ENCODE measurements at regions not wholly inside any gene's neighbourhood (a gene's known extent, or its start where the extent isn't known, plus 50 kb on each side); places are given as distances from the start of the nearest gene placed in this dataset.

DNA sequence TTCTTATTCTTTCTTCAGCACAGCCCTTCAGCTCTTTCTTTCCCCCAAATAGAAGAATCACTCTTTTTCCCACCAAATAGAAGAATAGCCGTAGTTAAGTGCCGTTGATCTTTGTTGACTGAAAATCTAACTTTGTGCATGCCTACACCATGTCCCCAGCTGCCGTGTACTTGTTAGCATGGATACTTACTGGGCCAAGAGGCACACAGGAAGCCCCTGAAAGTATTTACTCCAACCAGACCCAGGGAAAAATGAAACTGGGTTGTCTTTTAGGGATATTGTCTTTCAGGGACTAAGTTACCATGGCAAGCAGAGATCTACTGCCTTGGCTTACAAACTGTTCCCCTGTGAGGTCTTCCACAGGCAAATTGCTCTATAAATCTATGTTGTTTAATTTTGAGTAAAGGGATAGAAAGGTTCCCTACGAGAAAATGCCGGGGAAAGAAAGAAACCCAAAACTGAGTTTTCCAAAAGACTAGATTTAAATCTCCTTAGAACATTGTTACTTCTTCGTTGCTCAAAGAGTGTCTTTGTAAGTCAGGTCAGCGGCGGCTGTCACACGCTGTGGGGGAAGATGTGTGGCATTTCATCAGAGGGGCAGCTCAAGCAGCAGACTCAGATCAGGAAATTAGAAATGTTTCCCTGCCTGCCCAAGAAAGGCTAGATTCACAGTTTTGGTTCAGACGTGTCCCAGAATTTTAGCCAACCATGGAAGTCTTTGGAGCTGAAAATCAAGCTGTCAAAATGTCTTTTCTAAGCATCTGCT is 152.7 kb upstream of the PRNP start:
- no peak overlapping the region for H3K9ac ChIP-seq (ENCODE audit: extremely low read depth, insufficient read length, low read length)
- no peak overlapping the region for H2BK5ac ChIP-seq (ENCODE audit: insufficient read length, low read length)
- no peak overlapping the region for H3K14ac ChIP-seq (ENCODE audit: insufficient read depth, low read length)
- peaks cover 6% of the 10 kb centered on the region for H3K27me3 Mint-ChIP-seq (ENCODE audit: low read depth)
- no peak overlapping the region for H3K4me2 ChIP-seq (ENCODE audit: insufficient read depth, insufficient read length, low read length)
- no peaks in the 10 kb centered on the region for H3K27me3 ChIP-seq (ENCODE audit: insufficient read depth, low read length)
- H3K9me3 ChIP-seq (ENCODE audit: control insufficient read depth, low read depth, low read length) = no peaks in the 10 kb centered on the region
- no peak overlapping the region for H3K56ac ChIP-seq (ENCODE audit: insufficient read length, low read depth, low read length)
- H4K91ac ChIP-seq (ENCODE audit: insufficient read length, low read depth, low read length) = no peak overlapping the region
- no peak overlapping the region for H3K23ac ChIP-seq (ENCODE audit: insufficient read length, low read depth, low read length)
- H3K4me3 Mint-ChIP-seq = no peak overlapping the region
- no peak overlapping the region for H2BK20ac ChIP-seq (ENCODE audit: low read depth, low read length, poor library complexity, severe bottlenecking)
- no peak overlapping the region for H3T11ph ChIP-seq (ENCODE audit: low read length)
- H3K9me3 Mint-ChIP-seq = no peaks in the 10 kb centered on the region; a peak in 3 of 5 replicates
- no peak overlapping the region for H3K27ac Mint-ChIP-seq
- no peak overlapping the region for H2AK5ac ChIP-seq (ENCODE audit: insufficient read length, low read length)
- no peak for DNase-seq
- H2BK12ac ChIP-seq (ENCODE audit: insufficient read length, low read depth, low read length) = no peak overlapping the region
- H3K4me1 ChIP-seq (ENCODE audit: insufficient read depth, low read length) = no peaks in the 10 kb centered on the region
- no peaks in the 10 kb centered on the region for H3K4me1 Mint-ChIP-seq
- no peaks in the 10 kb centered on the region for H4K20me1 ChIP-seq (ENCODE audit: control insufficient read depth, insufficient read depth, insufficient read length)
- H2AFZ ChIP-seq (ENCODE audit: low read length) = no peak overlapping the region
- no CpG with 5 or more reads among the region's 10 CpGs for WGBS (ENCODE audit: extremely low coverage, insufficient read length, low lambda C conversion rate)
- no peak overlapping the region for H3K18ac ChIP-seq (ENCODE audit: insufficient read length, low read depth, low read length)
- no peak overlapping the region for H2BK15ac ChIP-seq (ENCODE audit: low read depth, low read length)
- H3K36me3 Mint-ChIP-seq (ENCODE audit: insufficient read depth in 1 of 3, low read depth in 3 of 3) = no peaks in the 10 kb centered on the region
- no peak overlapping the region for H3K4ac ChIP-seq (ENCODE audit: low read depth, low read length)
- H3K79me1 ChIP-seq (ENCODE audit: insufficient read depth, low read depth, low read length, poor library complexity, severe bottlenecking) = no peaks in the 10 kb centered on the region
- no peak overlapping the region for H4K8ac ChIP-seq (replicated peaks; ENCODE audit: insufficient read length, low read depth, low read length)
- H4K5ac ChIP-seq (ENCODE audit: insufficient read length, low read depth, low read length) = no peak overlapping the region
- TF ChIP-seq, protein P1, sequence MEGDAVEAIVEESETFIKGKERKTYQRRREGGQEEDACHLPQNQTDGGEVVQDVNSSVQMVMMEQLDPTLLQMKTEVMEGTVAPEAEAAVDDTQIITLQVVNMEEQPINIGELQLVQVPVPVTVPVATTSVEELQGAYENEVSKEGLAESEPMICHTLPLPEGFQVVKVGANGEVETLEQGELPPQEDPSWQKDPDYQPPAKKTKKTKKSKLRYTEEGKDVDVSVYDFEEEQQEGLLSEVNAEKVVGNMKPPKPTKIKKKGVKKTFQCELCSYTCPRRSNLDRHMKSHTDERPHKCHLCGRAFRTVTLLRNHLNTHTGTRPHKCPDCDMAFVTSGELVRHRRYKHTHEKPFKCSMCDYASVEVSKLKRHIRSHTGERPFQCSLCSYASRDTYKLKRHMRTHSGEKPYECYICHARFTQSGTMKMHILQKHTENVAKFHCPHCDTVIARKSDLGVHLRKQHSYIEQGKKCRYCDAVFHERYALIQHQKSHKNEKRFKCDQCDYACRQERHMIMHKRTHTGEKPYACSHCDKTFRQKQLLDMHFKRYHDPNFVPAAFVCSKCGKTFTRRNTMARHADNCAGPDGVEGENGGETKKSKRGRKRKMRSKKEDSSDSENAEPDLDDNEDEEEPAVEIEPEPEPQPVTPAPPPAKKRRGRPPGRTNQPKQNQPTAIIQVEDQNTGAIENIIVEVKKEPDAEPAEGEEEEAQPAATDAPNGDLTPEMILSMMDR (conservative IDR thresholded peaks at IDR 0.05) = no peak
- H2BK120ac ChIP-seq (ENCODE audit: low read depth, low read length, poor library complexity, severe bottlenecking) = no peak overlapping the region
- H3K79me2 ChIP-seq (ENCODE audit: insufficient read depth, low read length) = no peaks in the 10 kb centered on the region
- no peaks in the 10 kb centered on the region for H3K23me2 ChIP-seq (ENCODE audit: insufficient read length, low read depth, low read length, poor library complexity, severe bottlenecking)
- H3K27ac ChIP-seq (ENCODE audit: insufficient read length, low read depth, low read length) = no peak overlapping the region

Data from H9 (cell line).